Epithelial cell of proximal tubule (primary cell): ENCODE measurements at regions not wholly inside any gene's neighbourhood (a gene's known extent, or its start where the extent isn't known, plus 50 kb on each side); places are given as distances from the start of the nearest gene placed in this dataset.
"Not testable (repeated sequence)": the region's sequence is repeated elsewhere in the genome, so short reads cannot be mapped to it uniquely, and the experiment has no call there.

Experiments
- DNase-seq: peaks from one replicate; pipeline ENCODE4 v3.0.0-alpha.2; 2011; ENCODE audit warnings: low read depth
- H3K4me3 ChIP-seq: 2 replicates; pipeline ENCODE4 v1.5.1; 2011; ENCODE audit warnings: low read depth, mild to moderate bottlenecking, low read length
- CTCF ChIP-seq: conservative IDR thresholded peaks from 2 replicates; pipeline ENCODE4 v1.5.1; 2012; ENCODE audit warnings: low read depth, mild to moderate bottlenecking, low read length

- TF ChIP-seq CTCF, result no peak
- no peak for DNase-seq
Measured at GRCh38 chr2:124985270-124985669, 960.2 kb downstream of the CNTNAP5 start.

GRCh38 chr2:124986136-124986535 lies 961.0 kb downstream of the CNTNAP5 start:
- H3K4me3 ChIP-seq, result no peak overlapping the region
- DNase-seq, result no peak
- no peak for TF ChIP-seq CTCF

More at GRCh38 chr2:124985270-124985669, 960.2 kb downstream of the CNTNAP5 start:
- H3K4me3 ChIP-seq, result no peak overlapping the region

GRCh38 chr2:124986870-124987269 lies 961.8 kb downstream of the CNTNAP5 start:
- H3K4me3 ChIP-seq, DNase-seq: not testable (repeated sequence)

GRCh38 chr2:124987436-124987835 lies 962.3 kb downstream of the CNTNAP5 start:
- not testable (repeated sequence) for DNase-seq

GRCh38 chr2:124988111-124988510 lies 963.0 kb downstream of the CNTNAP5 start:
- no peak for TF ChIP-seq CTCF
- DNase-seq, result no peak
- H3K4me3 ChIP-seq, result no peak overlapping the region

More at GRCh38 chr2:124987436-124987835, 962.3 kb downstream of the CNTNAP5 start:
- not testable (repeated sequence) for H3K4me3 ChIP-seq

- TF ChIP-seq CTCF, result no peak
- H3K4me3 ChIP-seq, result no peak overlapping the region
- DNase-seq, result no peak
Measured at GRCh38 chr2:124988794-124989193, 963.7 kb downstream of the CNTNAP5 start.

GRCh38 chr2:124993809-124994208 lies 968.7 kb downstream of the CNTNAP5 start:
- no peak for TF ChIP-seq CTCF
- no peak for DNase-seq
- H3K4me3 ChIP-seq, result no peak overlapping the region

GRCh38 chr2:124995185-124995912 lies 970.3 kb downstream of the CNTNAP5 start:
- H3K4me3 ChIP-seq, result no peak overlapping the region
- DNase-seq, result no peak
- TF ChIP-seq CTCF, result no peak
